GM13977 (cell line): ENCODE measurements at regions not wholly inside any gene's neighbourhood (a gene's known extent, or its start where the extent isn't known, plus 50 kb on each side); places are given as distances from the start of the nearest gene placed in this dataset.

ENCODE experiments used
- DNase-seq: peaks from one replicate; pipeline ENCODE4 v3.0.0; 2012; ENCODE audit warnings: low spot score
- in situ Hi-C: fragments of 300-500 bp; cut with MboI; formaldehyde crosslinking; loops from one replicate; pipeline ENCODE4 v1.12.0; 2022; ENCODE audit warnings: low sequenced_read_pairs, low pct_unique_long_range_greater_than_20kb, mixed read lengths, inconsistent platforms; ENCODE audit not compliant: unreplicated experiment
- TF ChIP-seq, protein P1 (sequence below): IDR thresholded peaks from 2 replicates; pipeline ENCODE4 v1.5.1; 2012; ENCODE audit warnings: mild to moderate bottlenecking, control low read depth; ENCODE audit not compliant: insufficient read depth; ENCODE audit errors: extremely low read depth, missing control alignments

- DNase-seq, result no peak
- in situ Hi-C loops, result no loop called here
These were observed 715.0 kb downstream of the EFNB2 start for GRCh38 chr13:105820415-105820814.

GRCh38 chr13:105817498-105817897 is 718.0 kb downstream of the EFNB2 start:
- TF ChIP-seq, protein P1, sequence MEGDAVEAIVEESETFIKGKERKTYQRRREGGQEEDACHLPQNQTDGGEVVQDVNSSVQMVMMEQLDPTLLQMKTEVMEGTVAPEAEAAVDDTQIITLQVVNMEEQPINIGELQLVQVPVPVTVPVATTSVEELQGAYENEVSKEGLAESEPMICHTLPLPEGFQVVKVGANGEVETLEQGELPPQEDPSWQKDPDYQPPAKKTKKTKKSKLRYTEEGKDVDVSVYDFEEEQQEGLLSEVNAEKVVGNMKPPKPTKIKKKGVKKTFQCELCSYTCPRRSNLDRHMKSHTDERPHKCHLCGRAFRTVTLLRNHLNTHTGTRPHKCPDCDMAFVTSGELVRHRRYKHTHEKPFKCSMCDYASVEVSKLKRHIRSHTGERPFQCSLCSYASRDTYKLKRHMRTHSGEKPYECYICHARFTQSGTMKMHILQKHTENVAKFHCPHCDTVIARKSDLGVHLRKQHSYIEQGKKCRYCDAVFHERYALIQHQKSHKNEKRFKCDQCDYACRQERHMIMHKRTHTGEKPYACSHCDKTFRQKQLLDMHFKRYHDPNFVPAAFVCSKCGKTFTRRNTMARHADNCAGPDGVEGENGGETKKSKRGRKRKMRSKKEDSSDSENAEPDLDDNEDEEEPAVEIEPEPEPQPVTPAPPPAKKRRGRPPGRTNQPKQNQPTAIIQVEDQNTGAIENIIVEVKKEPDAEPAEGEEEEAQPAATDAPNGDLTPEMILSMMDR, result no peak
- in situ Hi-C loops, result no loop called here
- DNase-seq, result no peak

More at GRCh38 chr13:105820415-105820814, 715.0 kb downstream of the EFNB2 start:
- TF ChIP-seq, protein P1, result no peak

DNA sequence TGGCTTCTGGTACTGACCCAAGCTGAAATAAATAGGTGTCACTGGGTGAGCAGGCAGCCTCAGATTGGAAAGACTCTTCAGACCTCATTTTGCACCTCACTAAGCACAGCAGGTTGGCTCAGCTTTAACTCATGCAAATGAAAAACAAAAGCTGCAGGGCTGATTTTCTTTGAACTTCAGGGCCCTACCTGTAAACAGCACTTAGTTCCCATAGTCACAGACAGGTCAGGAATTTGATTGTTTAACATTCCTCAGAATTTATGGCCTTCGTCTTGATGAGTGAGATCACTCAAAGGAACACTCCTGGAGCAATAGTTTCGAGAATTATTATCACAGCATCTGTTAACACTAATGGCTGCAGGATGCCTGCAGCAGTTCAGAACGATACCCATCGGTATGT is 718.5 kb downstream of the EFNB2 start:
- TF ChIP-seq, protein P1, result no peak
- DNase-seq, result no peak
- in situ Hi-C loops, result no loop called here

DNA sequence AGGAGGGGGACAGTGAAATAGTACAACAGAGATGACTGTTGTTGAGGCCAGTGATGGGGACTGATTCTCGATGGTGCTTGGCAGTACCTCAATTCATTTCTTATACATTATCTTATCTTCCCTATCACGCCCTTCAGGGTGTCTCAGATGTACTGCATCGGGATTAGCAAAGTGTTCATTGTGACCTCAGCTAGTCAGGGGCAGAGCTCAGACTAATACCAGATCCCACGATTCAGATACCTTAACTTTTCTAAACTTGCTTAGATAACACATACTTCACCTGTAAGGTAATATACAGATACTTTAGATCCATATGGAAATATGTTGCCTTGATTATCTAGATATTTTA is 720.6 kb downstream of the EFNB2 start:
- TF ChIP-seq, protein P1, result no peak
- in situ Hi-C loops, result no loop called here
- DNase-seq, result no peak

GRCh38 chr13:105814219-105814901 is 721.1 kb downstream of the EFNB2 start:
- no peak for DNase-seq
- in situ Hi-C loops, result no loop called here
- TF ChIP-seq, protein P1, result no peak

DNA sequence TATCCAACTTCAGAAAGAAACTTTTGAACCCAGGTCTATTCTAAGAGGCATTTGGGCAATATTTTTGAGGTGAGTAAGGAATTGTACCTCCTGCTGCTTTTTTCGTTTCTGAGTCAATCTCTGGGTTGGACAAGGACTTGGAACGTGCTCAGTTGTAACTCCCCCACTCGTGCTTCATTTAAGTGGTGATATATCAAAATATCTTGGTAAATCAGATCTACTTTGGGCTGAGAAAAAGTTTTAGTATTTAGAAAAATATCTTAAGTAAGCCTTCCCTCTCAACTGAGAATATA is 728.9 kb downstream of the EFNB2 start:
- TF ChIP-seq, protein P1, result no peak
- in situ Hi-C loops, result no loop called here
- no peak for DNase-seq
